Hepatic stellate cell (primary cell): ENCODE measurements at regions not wholly inside any gene's neighbourhood (a gene's known extent, or its start where the extent isn't known, plus 50 kb on each side); places are given as distances from the start of the nearest gene placed in this dataset.

ENCODE experiments used
- DNase-seq: peaks from one replicate; pipeline ENCODE4 v3.0.0; 2011; ENCODE audit warnings: low spot score

- DNase-seq: no peak
These were observed 390.7 kb upstream of the RGMA start for GRCh38 chr15:93479715-93480114.

- no peak for DNase-seq
These were observed 389.9 kb upstream of the RGMA start for GRCh38 chr15:93478947-93479346.

GRCh38 chr15:93477721-93478120 lies 388.7 kb upstream of the RGMA start:
- DNase-seq: no peak

- DNase-seq: no peak
These were observed 388.2 kb upstream of the RGMA start for GRCh38 chr15:93477188-93477587.

GRCh38 chr15:93476491-93477177 lies 387.6 kb upstream of the RGMA start:
- DNase-seq: no peak

- DNase-seq: no peak
These were observed 385.7 kb upstream of the RGMA start for GRCh38 chr15:93474728-93475127.

GRCh38 chr15:93469994-93470393 lies 381.0 kb upstream of the RGMA start:
- no peak for DNase-seq

GRCh38 chr15:93467337-93467736 lies 378.3 kb upstream of the RGMA start:
- no peak for DNase-seq

- no peak for DNase-seq
These were observed 377.4 kb upstream of the RGMA start for GRCh38 chr15:93466380-93466779.

- no peak for DNase-seq
These were observed 373.7 kb upstream of the RGMA start for GRCh38 chr15:93462690-93463089.

GRCh38 chr15:93460717-93461116 lies 371.7 kb upstream of the RGMA start:
- DNase-seq: no peak

GRCh38 chr15:93459396-93459795 lies 370.4 kb upstream of the RGMA start:
- no peak for DNase-seq

GRCh38 chr15:93458597-93458996 lies 369.6 kb upstream of the RGMA start:
- DNase-seq: no peak

- DNase-seq: no peak
These were observed 365.8 kb upstream of the RGMA start for GRCh38 chr15:93454788-93455187.

- DNase-seq: no peak
These were observed 363.7 kb upstream of the RGMA start for GRCh38 chr15:93452537-93453211.

- DNase-seq: no peak
These were observed 362.8 kb upstream of the RGMA start for GRCh38 chr15:93451822-93452221.

- no peak for DNase-seq
These were observed 362.3 kb upstream of the RGMA start for GRCh38 chr15:93451265-93451664.

- DNase-seq: no peak
These were observed 360.8 kb upstream of the RGMA start for GRCh38 chr15:93449798-93450197.

GRCh38 chr15:93438310-93438709 lies 349.3 kb upstream of the RGMA start:
- DNase-seq: no peak

- DNase-seq: no peak
These were observed 343.5 kb upstream of the RGMA start for GRCh38 chr15:93432474-93432873.

GRCh38 chr15:93428807-93429351 lies 339.9 kb upstream of the RGMA start:
- DNase-seq: no peak

GRCh38 chr15:93428150-93428549 lies 339.1 kb upstream of the RGMA start:
- DNase-seq: no peak

GRCh38 chr15:93424131-93424530 lies 335.1 kb upstream of the RGMA start:
- DNase-seq: no peak

GRCh38 chr15:93422476-93422875 lies 333.5 kb upstream of the RGMA start:
- no peak for DNase-seq
